ENCODE measurements at regions not wholly inside any gene's neighbourhood (a gene's known extent, or its start where the extent isn't known, plus 50 kb on each side); places are given as distances from the start of the nearest gene placed in this dataset.

DNA sequence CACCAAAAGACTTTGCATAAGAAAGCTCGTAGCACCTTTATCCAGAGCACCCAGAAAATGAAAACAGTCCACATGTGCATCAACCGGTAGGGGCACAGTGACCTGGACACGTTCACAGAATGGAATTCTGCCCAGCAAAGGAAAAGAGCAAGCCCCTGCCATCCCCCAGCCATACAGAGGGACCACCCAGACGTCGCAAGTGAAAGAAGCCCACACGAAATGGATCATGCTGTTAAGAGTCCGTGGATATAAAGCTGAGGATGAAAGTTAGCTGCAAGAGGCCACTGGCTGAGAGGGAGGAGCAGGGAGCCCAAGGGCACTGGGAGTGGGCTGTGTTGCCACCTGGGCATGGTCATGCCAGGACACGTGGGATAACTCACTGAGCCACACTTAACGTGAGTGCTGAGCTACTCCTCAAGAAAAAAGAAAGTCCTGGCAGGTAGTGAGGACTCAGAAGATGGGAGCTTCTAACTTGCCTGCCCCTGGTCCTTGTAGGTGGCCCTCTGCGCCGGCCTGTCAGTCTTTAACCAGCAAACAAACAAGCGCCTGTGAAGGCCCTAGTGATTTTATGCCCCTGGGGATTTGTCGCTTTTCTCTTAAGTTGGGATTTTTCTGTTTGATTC is 190.7 kb downstream of the C16orf95 start:
- Histone ChIP-seq H3K9me3 (no peaks in the 10 kb centered on the region), H3K36me3 (no peaks in the 10 kb centered on the region), H3K27ac (no peak overlapping the region), H3K4me3 (no peak overlapping the region), H3K27me3 (no peaks in the 10 kb centered on the region), H3K4me1 (peaks cover 14% of the 10 kb centered on the region)
- DNase-seq (ENCODE audit: extremely low spot score in 2 of 2): no peak
- intact Hi-C loops (cut with DNase I): no loop called here
- no peak for TF ChIP-seq POLR2AphosphoS5 (IDR thresholded peaks at IDR 0.05; ENCODE audit: insufficient read depth in 1 of 2, low read depth in 1 of 2)
- no peak for TF ChIP-seq POLR2A (IDR thresholded peaks at IDR 0.05)
- TF ChIP-seq, protein P1, sequence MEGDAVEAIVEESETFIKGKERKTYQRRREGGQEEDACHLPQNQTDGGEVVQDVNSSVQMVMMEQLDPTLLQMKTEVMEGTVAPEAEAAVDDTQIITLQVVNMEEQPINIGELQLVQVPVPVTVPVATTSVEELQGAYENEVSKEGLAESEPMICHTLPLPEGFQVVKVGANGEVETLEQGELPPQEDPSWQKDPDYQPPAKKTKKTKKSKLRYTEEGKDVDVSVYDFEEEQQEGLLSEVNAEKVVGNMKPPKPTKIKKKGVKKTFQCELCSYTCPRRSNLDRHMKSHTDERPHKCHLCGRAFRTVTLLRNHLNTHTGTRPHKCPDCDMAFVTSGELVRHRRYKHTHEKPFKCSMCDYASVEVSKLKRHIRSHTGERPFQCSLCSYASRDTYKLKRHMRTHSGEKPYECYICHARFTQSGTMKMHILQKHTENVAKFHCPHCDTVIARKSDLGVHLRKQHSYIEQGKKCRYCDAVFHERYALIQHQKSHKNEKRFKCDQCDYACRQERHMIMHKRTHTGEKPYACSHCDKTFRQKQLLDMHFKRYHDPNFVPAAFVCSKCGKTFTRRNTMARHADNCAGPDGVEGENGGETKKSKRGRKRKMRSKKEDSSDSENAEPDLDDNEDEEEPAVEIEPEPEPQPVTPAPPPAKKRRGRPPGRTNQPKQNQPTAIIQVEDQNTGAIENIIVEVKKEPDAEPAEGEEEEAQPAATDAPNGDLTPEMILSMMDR (IDR thresholded peaks at IDR 0.05): no peak

DNA sequence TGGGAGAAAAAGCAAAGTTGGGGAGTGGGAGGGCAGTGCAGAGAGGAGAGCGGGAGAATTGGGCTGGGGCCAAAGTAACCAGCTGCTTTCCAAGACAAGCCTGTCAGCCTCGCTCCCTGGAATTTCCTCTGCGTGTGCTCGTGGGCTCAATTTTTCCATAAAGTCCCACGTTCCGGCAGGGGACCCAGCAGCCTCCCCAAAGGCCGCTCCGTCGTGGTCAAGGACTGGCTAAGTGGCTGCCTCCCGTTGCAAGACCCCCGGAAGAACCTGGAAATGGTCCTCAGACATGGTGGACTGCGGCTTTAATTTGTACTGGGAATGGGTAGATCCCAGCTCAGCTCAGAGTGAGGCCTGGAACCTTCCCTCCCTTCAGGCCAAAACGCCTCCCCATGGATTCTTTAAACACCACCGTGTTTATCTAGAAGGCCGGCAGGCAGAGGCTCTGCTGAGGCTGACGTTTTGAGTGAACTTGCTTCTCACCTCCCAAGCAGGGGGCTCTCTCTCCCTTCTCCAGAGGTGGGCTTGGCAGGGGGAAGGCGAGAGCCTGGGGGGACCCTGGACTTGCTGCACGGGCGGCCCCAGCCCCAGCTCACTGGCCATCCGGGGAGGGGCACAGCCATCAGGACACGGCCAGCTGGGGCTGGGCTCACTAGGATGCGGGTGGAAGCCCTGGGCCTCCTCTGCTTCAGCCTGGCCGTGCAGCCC is 190.0 kb downstream of the C16orf95 start:
- peaks cover 14% of the 10 kb centered on the region for H3K4me1 ChIP-seq
- H3K36me3 ChIP-seq: no peaks in the 10 kb centered on the region
- DNase-seq (ENCODE audit: extremely low spot score in 2 of 2): no peak
- no peak for TF ChIP-seq POLR2A (IDR thresholded peaks at IDR 0.05)
- TF ChIP-seq POLR2AphosphoS5 (IDR thresholded peaks at IDR 0.05; ENCODE audit: insufficient read depth in 1 of 2, low read depth in 1 of 2): no peak
- TF ChIP-seq, protein P1 (IDR thresholded peaks at IDR 0.05): no peak
- no peak overlapping the region for H3K27ac ChIP-seq
- H3K9me3 ChIP-seq: no peaks in the 10 kb centered on the region
- H3K27me3 ChIP-seq: no peaks in the 10 kb centered on the region
- H3K4me3 ChIP-seq: no peak overlapping the region
- intact Hi-C loops (cut with DNase I): no loop called here

- Histone ChIP-seq H3K27me3 (no peaks in the 10 kb centered on the region), H3K4me3 (no peak overlapping the region), H3K36me3 (no peaks in the 10 kb centered on the region), H3K27ac (no peak overlapping the region), H3K9me3 (no peaks in the 10 kb centered on the region), H3K4me1 (peaks cover 14% of the 10 kb centered on the region)
- no peak for DNase-seq (ENCODE audit: extremely low spot score in 2 of 2)
- intact Hi-C loops (cut with DNase I): no loop called here
- TF ChIP-seq POLR2AphosphoS5 (IDR thresholded peaks at IDR 0.05; ENCODE audit: insufficient read depth in 1 of 2, low read depth in 1 of 2) (no peak), POLR2A (IDR thresholded peaks at IDR 0.05) (no peak)
- TF ChIP-seq, protein P1 (IDR thresholded peaks at IDR 0.05): no peak
These were observed 189.4 kb downstream of the C16orf95 start for GRCh38 chr16:87127766-87128147.

GRCh38 chr16:87129771-87130170 is 187.4 kb downstream of the C16orf95 start:
- H3K27me3 ChIP-seq: no peaks in the 10 kb centered on the region
- no peaks in the 10 kb centered on the region for H3K36me3 ChIP-seq
- H3K4me3 ChIP-seq: no peak overlapping the region
- no peak for DNase-seq (ENCODE audit: extremely low spot score in 2 of 2)
- no peak for TF ChIP-seq POLR2A (IDR thresholded peaks at IDR 0.05)
- TF ChIP-seq POLR2AphosphoS5 (IDR thresholded peaks at IDR 0.05; ENCODE audit: insufficient read depth in 1 of 2, low read depth in 1 of 2): no peak
- TF ChIP-seq, protein P1 (IDR thresholded peaks at IDR 0.05): no peak
- no peaks in the 10 kb centered on the region for H3K9me3 ChIP-seq
- H3K27ac ChIP-seq: no peak overlapping the region
- peaks cover 14% of the 10 kb centered on the region for H3K4me1 ChIP-seq
- intact Hi-C loops (cut with DNase I): no loop called here

All from vagina (tissue), 2 donors.